ENCODE measurements at regions not wholly inside any gene's neighbourhood (a gene's known extent, or its start where the extent isn't known, plus 50 kb on each side); places are given as distances from the start of the nearest gene placed in this dataset.

DNA sequence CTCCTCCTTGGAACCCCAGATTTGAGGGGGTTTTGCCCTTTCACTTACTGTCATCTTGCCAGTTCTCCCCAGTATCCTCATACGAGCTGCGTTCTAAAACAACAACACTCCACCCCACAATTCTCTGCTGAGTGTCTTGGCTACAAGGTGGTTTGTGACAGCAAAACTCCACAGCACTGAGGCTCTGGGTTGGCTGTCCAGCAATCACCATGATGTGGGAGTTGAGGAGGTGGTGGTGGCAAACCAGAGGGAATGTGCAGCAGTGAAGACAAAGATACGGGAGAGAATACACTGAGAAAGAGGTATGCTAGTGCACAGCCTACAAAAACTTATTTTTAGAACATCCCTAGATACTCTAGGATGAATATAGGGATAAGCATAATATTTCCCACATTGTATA is 335.0 kb downstream of the C11orf87 start:
- Histone ChIP-seq H3K36me3 (replicated peaks in 1 of 2; ENCODE audit: control insufficient read depth in 1 of 2, insufficient read depth in 2 of 2, low read length in 1 of 2) (no peaks in the 10 kb centered on the region), H3K79me2 (ENCODE audit: insufficient read depth) (no peaks in the 10 kb centered on the region), H2AFZ (ENCODE audit: low read depth) (no peak overlapping the region), H3K4me1 (ENCODE audit: control insufficient read depth in 1 of 2, insufficient read depth in 2 of 2, low read depth in 1 of 2, low read length in 1 of 2) (no peaks in the 10 kb centered on the region), H3K9ac (no peak overlapping the region), H3K4me3 (ENCODE audit: low read depth in 2 of 2, low read length in 1 of 2) (no peak overlapping the region), H3K9me2 (no peaks in the 10 kb centered on the region), H3K27ac (ENCODE audit: low read depth in 2 of 2, low read length in 1 of 2) (no peak overlapping the region), H4K20me1 (ENCODE audit: insufficient read depth) (no peaks in the 10 kb centered on the region), H3K9me3 (no peaks in the 10 kb centered on the region), H3K27me3 (ENCODE audit: insufficient read depth) (no peaks in the 10 kb centered on the region), H3K4me2 (no peak overlapping the region), H3F3A (replicated peaks; ENCODE audit: insufficient read depth) (no peaks in the 10 kb centered on the region)
- POLR2A ChIA-PET: no interaction called here
- TF ChIP-seq FOXM1 (IDR thresholded peaks at IDR 0.05; ENCODE audit: low read depth) (no peak), FOXJ3 (CRISPR knock-in tag; IDR thresholded peaks at IDR 0.05) (no peak), EZH2phosphoT487 (IDR thresholded peaks at IDR 0.05; ENCODE audit: borderline replicate concordance, low read depth) (no peak), MEF2A (IDR thresholded peaks at IDR 0.05; ENCODE audit: borderline replicate concordance, low read depth) (no peak), FOSL2 (IDR thresholded peaks at IDR 0.05; ENCODE audit: borderline replicate concordance, low read depth) (no peak)
- CTCF ChIA-PET: no interaction called here
- WGBS (ENCODE audit: low lambda C conversion rate): 57% methylated on average over 3 of the region's 3 CpGs
- DNase-seq: no peak

DNA sequence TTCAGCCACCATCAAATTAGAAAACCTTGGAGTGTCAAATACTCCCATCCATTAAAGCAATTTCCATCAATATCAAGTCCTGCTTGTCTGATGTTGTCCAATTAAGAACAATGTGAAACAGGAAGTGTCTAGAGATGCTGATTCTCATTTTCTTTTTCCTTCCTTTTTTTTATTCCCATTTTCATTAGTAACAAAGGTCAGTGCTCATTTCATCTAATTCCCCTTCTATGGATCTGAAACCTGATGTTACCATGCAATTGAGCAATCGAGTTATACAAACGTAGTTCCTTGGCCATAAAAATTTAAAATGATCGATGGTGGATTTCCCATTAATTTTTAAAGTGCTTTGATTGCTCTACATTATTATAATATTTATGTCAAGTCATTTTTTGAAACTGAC is 330.6 kb upstream of the ZC3H12C start:
- Histone ChIP-seq H3K4me1 (ENCODE audit: control insufficient read depth in 1 of 2, insufficient read depth in 2 of 2, low read depth in 1 of 2, low read length in 1 of 2) (no peaks in the 10 kb centered on the region), H3K36me3 (replicated peaks in 1 of 2; ENCODE audit: control insufficient read depth in 1 of 2, insufficient read depth in 2 of 2, low read length in 1 of 2) (no peaks in the 10 kb centered on the region)

More for the DNA sequence above, 330.6 kb upstream of the ZC3H12C start:
- Histone ChIP-seq H3K27ac (ENCODE audit: low read depth in 2 of 2, low read length in 1 of 2) (no peak overlapping the region), H3K79me2 (ENCODE audit: insufficient read depth) (no peaks in the 10 kb centered on the region), H3F3A (replicated peaks; ENCODE audit: insufficient read depth) (no peaks in the 10 kb centered on the region), H3K9me2 (no peaks in the 10 kb centered on the region), H3K27me3 (ENCODE audit: insufficient read depth) (no peaks in the 10 kb centered on the region), H3K9me3 (no peaks in the 10 kb centered on the region), H3K9ac (no peak overlapping the region), H2AFZ (ENCODE audit: low read depth) (no peak overlapping the region), H3K4me3 (ENCODE audit: low read depth in 2 of 2, low read length in 1 of 2) (no peak overlapping the region), H4K20me1 (ENCODE audit: insufficient read depth) (no peaks in the 10 kb centered on the region), H3K4me2 (no peak overlapping the region)
- POLR2A ChIA-PET: no interaction called here
- DNase-seq: no peak
- TF ChIP-seq ELF1 (IDR thresholded peaks at IDR 0.05): no peak
- TF ChIP-seq MEF2A (IDR thresholded peaks at IDR 0.05; ENCODE audit: borderline replicate concordance, low read depth): no peak
- no peak for TF ChIP-seq RFX5 (IDR thresholded peaks at IDR 0.05; ENCODE audit: low read length)
- TF ChIP-seq YY1 (IDR thresholded peaks at IDR 0.05; ENCODE audit: low read depth): no peak
- TF ChIP-seq POLR2AphosphoS5 (IDR thresholded peaks at IDR 0.05; ENCODE audit: low read depth, low read length): no peak
- no peak for TF ChIP-seq SMC3 (IDR thresholded peaks at IDR 0.05; ENCODE audit: low read depth, low read length)
- TF ChIP-seq TEAD4 (IDR thresholded peaks at IDR 0.05; ENCODE audit: borderline replicate concordance, insufficient read depth): no peak
- TF ChIP-seq, protein P1, sequence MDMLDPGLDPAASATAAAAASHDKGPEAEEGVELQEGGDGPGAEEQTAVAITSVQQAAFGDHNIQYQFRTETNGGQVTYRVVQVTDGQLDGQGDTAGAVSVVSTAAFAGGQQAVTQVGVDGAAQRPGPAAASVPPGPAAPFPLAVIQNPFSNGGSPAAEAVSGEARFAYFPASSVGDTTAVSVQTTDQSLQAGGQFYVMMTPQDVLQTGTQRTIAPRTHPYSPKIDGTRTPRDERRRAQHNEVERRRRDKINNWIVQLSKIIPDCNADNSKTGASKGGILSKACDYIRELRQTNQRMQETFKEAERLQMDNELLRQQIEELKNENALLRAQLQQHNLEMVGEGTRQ (IDR thresholded peaks at IDR 0.05; ENCODE audit: borderline replicate concordance, low read depth, low read length): no peak
- TF ChIP-seq, protein P2, sequence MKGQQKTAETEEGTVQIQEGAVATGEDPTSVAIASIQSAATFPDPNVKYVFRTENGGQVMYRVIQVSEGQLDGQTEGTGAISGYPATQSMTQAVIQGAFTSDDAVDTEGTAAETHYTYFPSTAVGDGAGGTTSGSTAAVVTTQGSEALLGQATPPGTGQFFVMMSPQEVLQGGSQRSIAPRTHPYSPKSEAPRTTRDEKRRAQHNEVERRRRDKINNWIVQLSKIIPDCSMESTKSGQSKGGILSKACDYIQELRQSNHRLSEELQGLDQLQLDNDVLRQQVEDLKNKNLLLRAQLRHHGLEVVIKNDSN (IDR thresholded peaks at IDR 0.05; ENCODE audit: borderline replicate concordance, low read depth): no peak
- TF ChIP-seq RCOR1 (IDR thresholded peaks at IDR 0.05; ENCODE audit: low read length): no peak
- no peak for TF ChIP-seq FOXM1 (IDR thresholded peaks at IDR 0.05; ENCODE audit: low read depth)
- TF ChIP-seq, protein P3, sequence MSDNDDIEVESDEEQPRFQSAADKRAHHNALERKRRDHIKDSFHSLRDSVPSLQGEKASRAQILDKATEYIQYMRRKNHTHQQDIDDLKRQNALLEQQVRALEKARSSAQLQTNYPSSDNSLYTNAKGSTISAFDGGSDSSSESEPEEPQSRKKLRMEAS (IDR thresholded peaks at IDR 0.05; ENCODE audit: low read depth): no peak
- TF ChIP-seq SIN3A (IDR thresholded peaks at IDR 0.05; ENCODE audit: borderline replicate concordance, low read depth, low read length): no peak
- no peak for TF ChIP-seq TCF12 (IDR thresholded peaks at IDR 0.05)
- no peak for TF ChIP-seq FOSL2 (IDR thresholded peaks at IDR 0.05; ENCODE audit: borderline replicate concordance, low read depth)
- WGBS (ENCODE audit: low lambda C conversion rate): 35% methylated on average over 3 of the region's 3 CpGs
- CTCF ChIA-PET: no interaction called here

Measured in SK-N-SH (cell line).